Fibroblast of the aortic adventitia (primary cell): ENCODE measurements at regions not wholly inside any gene's neighbourhood (a gene's known extent, or its start where the extent isn't known, plus 50 kb on each side); places are given as distances from the start of the nearest gene placed in this dataset.

Source experiments
- DNase-seq: peaks from one replicate; pipeline ENCODE4 v3.0.0-alpha.2; 2010; ENCODE audit warnings: low read depth
- H3K4me3 ChIP-seq: 2 replicates; pipeline ENCODE4 v1.5.1; 2011; ENCODE audit warnings: low read depth, mild to moderate bottlenecking, control low read depth, low read length, moderate library complexity
- TF ChIP-seq, protein P1 (sequence below): IDR thresholded peaks from 2 replicates; pipeline ENCODE4 v1.5.1; 2011; ENCODE audit warnings: mild to moderate bottlenecking, low read length, control low read depth, inconsistent platforms; ENCODE audit not compliant: insufficient read depth

DNA sequence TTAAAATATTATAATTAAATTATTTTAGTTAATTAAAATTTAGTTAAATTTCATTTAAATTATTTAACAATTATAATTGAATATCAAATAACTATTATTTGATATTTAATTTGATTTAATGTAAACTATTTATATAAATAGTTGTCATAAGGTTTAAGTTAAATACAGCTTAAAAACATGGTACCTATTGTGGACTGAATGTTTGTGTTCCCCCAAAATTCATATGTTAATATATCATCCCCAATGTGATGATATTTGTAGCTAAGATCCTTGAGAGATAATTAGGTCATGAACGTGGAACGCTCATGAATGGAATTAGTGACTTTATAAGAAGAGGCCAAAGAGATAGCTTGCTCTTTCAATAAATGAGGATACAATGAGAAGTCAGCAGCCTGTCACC lies 505.7 kb upstream of the LRATD1 start:
- no peak overlapping the region for H3K4me3 ChIP-seq
- TF ChIP-seq, protein P1, sequence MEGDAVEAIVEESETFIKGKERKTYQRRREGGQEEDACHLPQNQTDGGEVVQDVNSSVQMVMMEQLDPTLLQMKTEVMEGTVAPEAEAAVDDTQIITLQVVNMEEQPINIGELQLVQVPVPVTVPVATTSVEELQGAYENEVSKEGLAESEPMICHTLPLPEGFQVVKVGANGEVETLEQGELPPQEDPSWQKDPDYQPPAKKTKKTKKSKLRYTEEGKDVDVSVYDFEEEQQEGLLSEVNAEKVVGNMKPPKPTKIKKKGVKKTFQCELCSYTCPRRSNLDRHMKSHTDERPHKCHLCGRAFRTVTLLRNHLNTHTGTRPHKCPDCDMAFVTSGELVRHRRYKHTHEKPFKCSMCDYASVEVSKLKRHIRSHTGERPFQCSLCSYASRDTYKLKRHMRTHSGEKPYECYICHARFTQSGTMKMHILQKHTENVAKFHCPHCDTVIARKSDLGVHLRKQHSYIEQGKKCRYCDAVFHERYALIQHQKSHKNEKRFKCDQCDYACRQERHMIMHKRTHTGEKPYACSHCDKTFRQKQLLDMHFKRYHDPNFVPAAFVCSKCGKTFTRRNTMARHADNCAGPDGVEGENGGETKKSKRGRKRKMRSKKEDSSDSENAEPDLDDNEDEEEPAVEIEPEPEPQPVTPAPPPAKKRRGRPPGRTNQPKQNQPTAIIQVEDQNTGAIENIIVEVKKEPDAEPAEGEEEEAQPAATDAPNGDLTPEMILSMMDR = no peak
- no peak for DNase-seq

DNA sequence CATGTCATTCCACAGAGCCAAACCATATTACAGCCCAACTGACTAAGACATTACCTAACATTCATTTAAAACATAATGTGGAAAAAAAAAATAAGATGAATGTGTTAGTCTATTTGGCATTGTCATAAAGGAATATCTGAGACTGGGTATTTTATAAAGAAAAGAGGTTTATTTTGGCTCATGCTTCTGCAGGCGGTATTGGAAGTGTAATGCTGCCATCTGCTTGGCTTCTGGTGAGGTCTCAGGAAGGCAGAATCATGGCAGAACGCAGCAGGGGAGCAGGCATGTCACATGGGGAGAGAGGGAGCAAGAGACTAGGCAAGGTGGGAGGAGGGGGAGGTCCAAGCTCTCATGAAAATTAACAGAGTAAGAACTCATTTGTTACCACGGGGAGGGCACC lies 504.8 kb upstream of the LRATD1 start:
- no peak for DNase-seq
- no peak overlapping the region for H3K4me3 ChIP-seq
- TF ChIP-seq, protein P1 = no peak

DNA sequence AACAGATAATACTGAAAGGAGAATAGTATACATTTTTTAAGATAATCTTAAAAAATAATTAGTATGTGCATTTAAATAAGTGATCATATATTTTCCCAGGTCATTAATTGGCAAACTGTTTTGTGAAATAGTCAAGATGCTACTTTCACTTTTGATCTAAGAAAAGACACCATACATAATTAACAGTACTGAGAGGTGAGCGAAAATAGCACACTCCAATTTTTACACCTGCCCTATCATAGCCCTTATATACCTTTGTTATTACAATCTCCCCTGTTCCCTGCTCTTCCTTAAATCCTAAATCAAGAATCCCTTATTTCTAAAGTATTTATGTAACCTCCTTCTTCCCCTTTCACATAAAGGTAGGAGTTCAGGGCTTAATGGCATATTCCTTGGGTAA lies 500.1 kb upstream of the LRATD1 start:
- DNase-seq = no peak

DNA sequence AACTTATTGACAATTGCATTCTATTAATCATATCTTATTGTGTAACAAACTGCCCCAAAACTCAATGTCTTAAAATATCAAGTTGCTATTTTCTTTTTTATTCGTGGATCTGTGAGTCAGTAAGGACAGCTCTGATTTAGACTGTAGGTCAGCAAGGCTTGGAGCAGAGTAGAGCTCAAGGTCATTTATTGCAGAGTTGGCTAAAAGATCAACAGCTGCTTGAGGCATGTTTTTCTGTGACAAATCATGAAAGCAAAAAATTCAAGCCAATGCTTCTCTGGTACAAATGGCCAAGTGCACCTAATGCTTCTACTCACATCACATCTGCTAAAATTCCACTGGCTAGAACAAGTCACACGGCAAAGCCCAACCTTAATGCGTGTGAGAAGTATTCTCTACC lies 497.7 kb upstream of the LRATD1 start:
- H3K4me3 ChIP-seq = no peak overlapping the region
- no peak for DNase-seq
- TF ChIP-seq, protein P1 = no peak

More for the DNA sequence above, 500.1 kb upstream of the LRATD1 start:
- TF ChIP-seq, protein P1 = no peak
- no peak overlapping the region for H3K4me3 ChIP-seq

DNA sequence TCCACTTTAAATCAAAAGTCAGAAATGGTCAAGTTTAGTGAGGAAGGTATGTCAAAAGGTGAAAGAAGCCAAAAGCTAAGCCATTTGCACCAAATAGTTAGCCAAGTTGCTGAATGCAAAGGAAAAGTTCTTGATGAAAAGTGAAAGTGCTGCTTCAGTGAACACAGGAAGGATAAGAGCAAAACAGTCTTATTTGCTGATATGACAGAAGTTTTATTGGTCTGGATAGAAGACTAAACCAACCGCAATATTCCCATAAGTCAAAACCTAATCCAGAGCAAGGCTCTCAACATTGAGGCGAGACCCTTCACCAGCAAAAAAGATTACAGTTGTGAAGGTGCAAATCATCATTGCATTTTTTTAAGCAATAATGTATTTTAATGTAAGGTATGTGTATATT lies 496.5 kb upstream of the LRATD1 start:
- TF ChIP-seq, protein P1 = no peak
- DNase-seq = no peak
- H3K4me3 ChIP-seq = no peak overlapping the region

DNA sequence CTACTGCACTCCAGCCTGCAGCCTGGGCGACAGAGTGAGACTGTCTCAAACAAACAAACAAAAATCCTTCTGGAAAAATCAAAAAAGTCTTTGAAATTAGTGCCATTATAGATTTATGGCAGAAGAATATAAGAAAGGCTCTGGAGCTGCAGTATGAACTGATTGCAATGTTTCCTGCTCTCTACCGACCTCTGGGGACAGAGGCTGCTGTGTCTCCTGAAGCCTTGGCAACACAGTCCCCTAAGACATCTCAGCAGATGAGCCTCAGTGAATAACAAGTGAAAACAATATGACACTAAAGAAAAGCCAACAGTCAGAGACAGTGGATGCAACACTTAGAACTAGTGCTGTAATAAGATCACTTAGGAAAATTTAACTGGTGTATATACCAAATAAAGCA lies 494.9 kb upstream of the LRATD1 start:
- TF ChIP-seq, protein P1 = no peak
- H3K4me3 ChIP-seq = no peak overlapping the region
- DNase-seq = no peak

DNA sequence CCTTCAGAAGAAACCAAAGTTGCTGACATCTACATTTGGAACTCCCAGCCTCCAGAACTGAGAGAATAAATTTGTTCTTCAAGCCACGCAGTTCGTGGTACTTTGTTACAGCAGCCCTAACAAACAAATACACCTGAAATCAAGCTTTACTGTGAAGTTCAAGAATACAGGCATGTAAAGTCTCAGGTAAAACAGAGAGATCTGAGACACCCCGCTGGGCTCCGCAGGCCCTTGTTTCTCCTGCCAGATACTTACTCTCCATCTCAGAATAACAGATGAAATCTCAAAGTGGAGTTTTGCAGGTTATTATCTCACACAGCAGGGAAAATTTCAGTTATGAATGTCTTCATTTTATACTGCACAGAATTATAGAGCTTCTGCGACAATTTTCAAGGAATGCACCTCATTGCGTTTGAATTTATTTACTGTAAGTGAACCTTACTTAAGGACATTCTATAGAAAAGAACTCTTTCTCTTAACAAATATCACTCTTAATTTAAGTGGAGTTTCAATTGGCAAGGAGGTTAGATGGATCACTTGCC lies 492.4 kb upstream of the LRATD1 start:
- no peak for DNase-seq
- no peak overlapping the region for H3K4me3 ChIP-seq
- TF ChIP-seq, protein P1 = no peak
